Gastroesophageal sphincter (tissue), 4 donors: ENCODE measurements at regions not wholly inside any gene's neighbourhood (a gene's known extent, or its start where the extent isn't known, plus 50 kb on each side); places are given as distances from the start of the nearest gene placed in this dataset.
A peak's percentile ranks its signal among the peaks of the same experiment; 100 is the strongest.

Source experiments
- ATAC-seq: fragments of 150-250 bp; one replicate; pipeline ENCODE4 v1.9.1; 2016; ENCODE audit warnings: mild to moderate bottlenecking, moderate library complexity
- H3K27ac ChIP-seq, 4 donors: fragments of 200-600 bp; sonication (generic) in 3 of 4; 1 replicate in 3 of 4; 2 replicates in 1 of 4; pipeline ENCODE4 v1.5.1; 2016 to 2019
- H3K27me3 ChIP-seq: fragments of 200-600 bp; sonication (generic); one replicate; pipeline ENCODE4 v1.5.1; 2019
- H3K36me3 ChIP-seq, 2 donors: fragments of 200-600 bp; sonication (generic); one replicate each; pipeline ENCODE4 v1.5.1; 2019; ENCODE audit warnings: control low read depth in 1 of 2
- H3K4me1 ChIP-seq, 3 donors: fragments of 200-600 bp; sonication (generic); 1 replicate in 2 of 3; 2 replicates in 1 of 3; pipeline ENCODE4 v1.5.1; 2016 to 2019; ENCODE audit warnings: control low read depth in 2 of 3
- H3K4me3 ChIP-seq, 2 donors: fragments of 200-600 bp; sonication (generic); one replicate each; pipeline ENCODE4 v1.5.1; 2019; ENCODE audit warnings: mild to moderate bottlenecking in 1 of 2, moderate library complexity in 1 of 2
- H3K9me3 ChIP-seq, 3 donors: fragments of 200-600 bp; sonication (generic); one replicate each; pipeline ENCODE4 v1.5.1; 2017 to 2019; ENCODE audit warnings: control low read depth in 2 of 3
- CTCF ChIP-seq, 4 experiments: fragments of 200-600 bp in 2 of 4; fragments of 450-650 bp in 2 of 4; sonication (generic) in 1 of 4; IDR thresholded peaks; one replicate each; pipeline ENCODE4 v1.5.1; 2017 to 2019; ENCODE audit warnings: antibody characterized with exemption in 4 of 4, mild to moderate bottlenecking in 2 of 4, moderate library complexity in 2 of 4
- EP300 ChIP-seq: sonication (generic); formaldehyde crosslinking; IDR thresholded peaks from one replicate; pipeline ENCODE4 v1.6.1; 2017; ENCODE audit warnings: antibody characterized with exemption, mild to moderate bottlenecking
- POLR2A ChIP-seq, 2 donors: fragments of 450-650 bp; IDR thresholded peaks; one replicate each; pipeline ENCODE4 v1.6.1; 2017; ENCODE audit warnings: antibody characterized with exemption in 2 of 2, mild to moderate bottlenecking in 2 of 2, moderate library complexity in 1 of 2
- POLR2AphosphoS5 ChIP-seq: sonication (generic); formaldehyde crosslinking; IDR thresholded peaks from one replicate; pipeline ENCODE4 v1.6.1; 2017; ENCODE audit warnings: antibody characterized with exemption
- WGBS, 2 donors: methylation state at CpG; one replicate each; pipeline ENCODE4 v1.1.5; 2018; ENCODE audit warnings: low coverage in 1 of 2; 5-methylcytosine and 5-hydroxymethylcytosine counted together

- no peak for ATAC-seq
- TF ChIP-seq POLR2AphosphoS5 (peak; percentile 16), POLR2A (IDR thresholded peaks at IDR 0.05) (no peak)
- H3K27me3 ChIP-seq = no peaks in the 10 kb centered on the region
- no peak overlapping the region for H3K4me3 ChIP-seq
- WGBS, 2 donors = 65 to 73% methylated on average over 2 to 6 of the region's 6 CpGs
- no peak overlapping the region for H3K27ac ChIP-seq
- H3K9me3 ChIP-seq = no peaks in the 10 kb centered on the region
- H3K4me1 ChIP-seq = peaks cover 0 to 20% (median 0%) of the 10 kb centered on the region in 3 donors
- no peaks in the 10 kb centered on the region for H3K36me3 ChIP-seq
These were observed 233.0 kb upstream of the PLEKHG7 start for GRCh38 chr12:92469837-92470236.

- 78 to 93% methylated on average over 7 to 8 of the region's 8 CpGs for WGBS, 2 donors
- Histone ChIP-seq H3K4me3 (no peak overlapping the region), H3K27ac (no peak overlapping the region), H3K9me3 (no peaks in the 10 kb centered on the region), H3K27me3 (no peaks in the 10 kb centered on the region), H3K4me1 (peaks cover 0 to 20% (median 0%) of the 10 kb centered on the region in 3 donors), H3K36me3 (no peaks in the 10 kb centered on the region)
- TF ChIP-seq EP300 = no peak
- TF ChIP-seq POLR2AphosphoS5 = no peak
- TF ChIP-seq POLR2A (IDR thresholded peaks at IDR 0.05) = no peak
- no peak for TF ChIP-seq CTCF (IDR thresholded peaks at IDR 0.05)
- ATAC-seq = no peak
These were observed 234.3 kb upstream of the PLEKHG7 start for GRCh38 chr12:92468358-92469020.

- H3K27ac ChIP-seq = no peak overlapping the region
- H3K9me3 ChIP-seq = no peaks in the 10 kb centered on the region
- no peaks in the 10 kb centered on the region for H3K27me3 ChIP-seq
- no peak for ATAC-seq
- H3K4me3 ChIP-seq = no peak overlapping the region
- H3K36me3 ChIP-seq = no peaks in the 10 kb centered on the region
- peaks cover 0 to 20% (median 0%) of the 10 kb centered on the region in 3 donors for H3K4me1 ChIP-seq
- 38 to 67% methylated on average over 1 of the region's 1 CpG for WGBS, 2 donors
- TF ChIP-seq CTCF (IDR thresholded peaks at IDR 0.05) (no peak), POLR2AphosphoS5 (no peak), POLR2A (IDR thresholded peaks at IDR 0.05) (no peak), EP300 (no peak)
These were observed 234.9 kb upstream of the PLEKHG7 start for GRCh38 chr12:92467886-92468285.

GRCh38 chr12:92466391-92467305 is 236.1 kb upstream of the PLEKHG7 start:
- Histone ChIP-seq H3K9me3 (no peaks in the 10 kb centered on the region), H3K27me3 (no peaks in the 10 kb centered on the region), H3K4me1 (peaks cover 0 to 20% (median 0%) of the 10 kb centered on the region in 3 donors), H3K4me3 (no peak overlapping the region), H3K27ac (peak overlapping the region in 1 of 4 donors; percentile 25), H3K36me3 (no peaks in the 10 kb centered on the region)
- no peak for TF ChIP-seq POLR2A (IDR thresholded peaks at IDR 0.05)
- no peak for TF ChIP-seq CTCF (IDR thresholded peaks at IDR 0.05)
- no peak for TF ChIP-seq EP300
- TF ChIP-seq POLR2AphosphoS5 = no peak
- WGBS, 2 donors = 30 to 46% methylated on average over 6 to 13 of the region's 13 CpGs
- peak; percentile 31 for ATAC-seq

- Histone ChIP-seq H3K4me3 (no peak overlapping the region), H3K9me3 (no peaks in the 10 kb centered on the region), H3K27me3 (no peaks in the 10 kb centered on the region), H3K4me1 (peaks cover 0 to 20% (median 0%) of the 10 kb centered on the region in 3 donors), H3K36me3 (no peaks in the 10 kb centered on the region), H3K27ac (peak overlapping the region in 1 of 4 donors; percentile 25)
- ATAC-seq = no peak
- no peak for TF ChIP-seq POLR2A (IDR thresholded peaks at IDR 0.05)
- no peak for TF ChIP-seq EP300
- no peak for TF ChIP-seq CTCF (IDR thresholded peaks at IDR 0.05)
- TF ChIP-seq POLR2AphosphoS5 = no peak
- 82 to 95% methylated on average over 9 of the region's 9 CpGs for WGBS, 2 donors
These were observed 236.9 kb upstream of the PLEKHG7 start for GRCh38 chr12:92465786-92466295.
